ENCODE measurements at regions not wholly inside any gene's neighbourhood (a gene's known extent, or its start where the extent isn't known, plus 50 kb on each side); places are given as distances from the start of the nearest gene placed in this dataset.

DNA sequence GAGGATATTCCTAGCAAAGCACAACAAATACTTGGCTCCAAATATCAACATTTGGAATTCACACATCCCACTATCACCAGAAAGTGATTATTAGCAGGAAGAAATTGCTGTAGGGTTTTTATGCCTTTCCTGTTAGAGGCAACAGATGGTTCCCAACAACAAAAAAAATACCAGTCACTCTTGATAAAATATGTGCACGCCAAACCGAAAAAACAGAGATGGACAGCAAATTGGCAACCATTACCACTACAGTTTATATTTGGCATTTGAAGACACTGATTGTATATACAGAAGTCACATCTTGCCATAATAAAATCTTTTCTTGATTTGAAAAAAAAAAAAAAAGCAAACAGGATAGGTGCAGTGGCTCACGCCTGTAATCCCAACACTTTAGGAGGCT lies 78.2 kb downstream of the TMPRSS5 start:
- H3K4me1 ChIP-seq (ENCODE audit: insufficient read depth) = peaks cover 12% of the 10 kb centered on the region
- H3F3A ChIP-seq (ENCODE audit: insufficient read depth) = peaks cover 19% of the 10 kb centered on the region
- no peak overlapping the region for H2AFZ ChIP-seq
- no peaks in the 10 kb centered on the region for H3K36me3 ChIP-seq (ENCODE audit: low read depth)
- DNase-seq = no peak
- in situ Hi-C loops (cut with MboI) = no loop called here
- no peak for TF ChIP-seq EZH2 (IDR thresholded peaks at IDR 0.05; ENCODE audit: insufficient read depth, poor library complexity, severe bottlenecking)
- TF ChIP-seq EZH2phosphoT487 (IDR thresholded peaks at IDR 0.05; ENCODE audit: insufficient read depth, low read depth) = no peak
- no peaks in the 10 kb centered on the region for H3K9me2 ChIP-seq (ENCODE audit: insufficient read depth)
- H3K4me3 ChIP-seq = no peak overlapping the region
- no peak overlapping the region for H3K27ac ChIP-seq
- 74 to 78% methylated on average over 3 of the region's 3 CpGs for WGBS, 2 experiments (ENCODE audit: low coverage in 1 of 2, low lambda C conversion rate in 2 of 2, missing lambda C conversion rate in 2 of 2)
- no peak overlapping the region for H3K9ac ChIP-seq
- H3K4me2 ChIP-seq (ENCODE audit: unreplicated experiment) = no peak overlapping the region
- H3K79me2 ChIP-seq (ENCODE audit: insufficient read depth) = no peaks in the 10 kb centered on the region
- no peaks in the 10 kb centered on the region for H4K20me1 ChIP-seq (ENCODE audit: insufficient read depth)
- no peaks in the 10 kb centered on the region for H3K27me3 ChIP-seq (replicated peaks; ENCODE audit: insufficient read depth)
- no peaks in the 10 kb centered on the region for H3K9me3 ChIP-seq (ENCODE audit: low read depth)

DNA sequence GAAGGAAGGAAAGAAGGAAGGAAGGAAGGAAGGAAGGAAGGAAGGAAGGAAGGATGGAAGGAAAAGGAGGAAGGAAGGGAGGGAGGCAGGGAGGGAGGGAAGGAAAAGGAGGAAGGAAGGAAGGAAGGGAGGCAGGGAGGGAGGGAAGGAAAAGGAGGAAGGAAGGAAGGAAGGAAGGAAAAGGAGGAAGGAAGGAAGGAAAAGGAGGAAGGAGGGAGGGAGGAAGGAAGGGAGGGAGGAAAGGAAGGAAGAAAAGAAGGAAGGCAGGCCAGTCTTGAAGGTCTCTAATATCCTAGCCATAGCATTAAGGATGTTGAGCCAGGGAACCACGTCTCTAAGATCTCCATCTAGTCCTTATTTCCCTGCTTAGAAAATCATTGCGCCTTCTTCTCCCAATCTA lies 78.8 kb downstream of the TMPRSS5 start:
- no peak overlapping the region for H3K9ac ChIP-seq
- no peak overlapping the region for H3K27ac ChIP-seq
- no peak overlapping the region for H3K4me2 ChIP-seq (ENCODE audit: unreplicated experiment)
- 97 to 100% methylated on average over 2 of the region's 2 CpGs for WGBS, 2 experiments (ENCODE audit: low coverage in 1 of 2, low lambda C conversion rate in 2 of 2, missing lambda C conversion rate in 2 of 2)
- H3K4me3 ChIP-seq = no peak overlapping the region
- in situ Hi-C loops (cut with MboI) = no loop called here
- TF ChIP-seq EZH2phosphoT487 (IDR thresholded peaks at IDR 0.05; ENCODE audit: insufficient read depth, low read depth) (no peak), EZH2 (IDR thresholded peaks at IDR 0.05; ENCODE audit: insufficient read depth, poor library complexity, severe bottlenecking) (no peak)
- no peaks in the 10 kb centered on the region for H3K9me3 ChIP-seq (ENCODE audit: low read depth)
- H3K27me3 ChIP-seq (replicated peaks; ENCODE audit: insufficient read depth) = no peaks in the 10 kb centered on the region
- DNase-seq = no peak
- H3F3A ChIP-seq (ENCODE audit: insufficient read depth) = peaks cover 13% of the 10 kb centered on the region; the same call in 1 of the 2 replicates
- no peaks in the 10 kb centered on the region for H3K36me3 ChIP-seq (ENCODE audit: low read depth)
- H3K79me2 ChIP-seq (ENCODE audit: insufficient read depth) = no peaks in the 10 kb centered on the region
- no peaks in the 10 kb centered on the region for H4K20me1 ChIP-seq (ENCODE audit: insufficient read depth)
- H2AFZ ChIP-seq = no peak overlapping the region
- H3K9me2 ChIP-seq (ENCODE audit: insufficient read depth) = no peaks in the 10 kb centered on the region
- peaks cover 6% of the 10 kb centered on the region for H3K4me1 ChIP-seq (ENCODE audit: insufficient read depth)

DNA sequence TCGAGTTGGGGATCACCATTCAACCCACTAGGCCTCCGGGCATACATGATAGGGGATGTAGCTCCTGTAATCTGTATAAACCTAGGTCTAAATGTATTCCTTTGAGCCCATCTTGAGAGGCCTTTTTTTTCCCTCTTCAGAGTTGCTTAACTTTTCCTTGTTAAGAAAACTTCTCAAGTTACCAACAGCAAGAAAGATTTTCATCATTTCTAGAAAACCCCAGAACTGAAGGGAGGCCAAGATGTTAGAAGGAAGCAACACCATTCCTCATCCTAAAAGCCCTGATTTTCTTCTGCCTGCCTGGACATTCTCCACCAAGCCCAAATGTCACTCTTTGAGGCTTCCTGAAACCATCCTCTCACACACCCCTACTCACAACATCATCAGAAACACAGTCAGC lies 79.4 kb downstream of the TMPRSS5 start:
- Histone ChIP-seq H3K4me2 (ENCODE audit: unreplicated experiment) (no peak overlapping the region), H3K27me3 (replicated peaks; ENCODE audit: insufficient read depth) (no peaks in the 10 kb centered on the region), H2AFZ (no peak overlapping the region), H3K36me3 (ENCODE audit: low read depth) (no peaks in the 10 kb centered on the region), H3K9me3 (ENCODE audit: low read depth) (no peaks in the 10 kb centered on the region), H3F3A (ENCODE audit: insufficient read depth) (peaks cover 7% of the 10 kb centered on the region; the same call in 1 of the 2 replicates), H3K27ac (no peak overlapping the region), H3K9me2 (ENCODE audit: insufficient read depth) (no peaks in the 10 kb centered on the region), H3K9ac (no peak overlapping the region), H4K20me1 (ENCODE audit: insufficient read depth) (no peaks in the 10 kb centered on the region), H3K79me2 (ENCODE audit: insufficient read depth) (no peaks in the 10 kb centered on the region), H3K4me3 (no peak overlapping the region), H3K4me1 (ENCODE audit: insufficient read depth) (0 out of 2 replicates have a peak, but pooled peaks cover 3% of the 10 kb centered on the region)
- DNase-seq = peak; percentile 43
- WGBS, 2 experiments (ENCODE audit: low coverage in 1 of 2, low lambda C conversion rate in 2 of 2, missing lambda C conversion rate in 2 of 2) = 61 to 68% methylated on average over 2 of the region's 2 CpGs
- no peak for TF ChIP-seq EZH2phosphoT487 (IDR thresholded peaks at IDR 0.05; ENCODE audit: insufficient read depth, low read depth)
- TF ChIP-seq EZH2 (IDR thresholded peaks at IDR 0.05; ENCODE audit: insufficient read depth, poor library complexity, severe bottlenecking) = no peak
- in situ Hi-C loops (cut with MboI) = no loop called here

DNA sequence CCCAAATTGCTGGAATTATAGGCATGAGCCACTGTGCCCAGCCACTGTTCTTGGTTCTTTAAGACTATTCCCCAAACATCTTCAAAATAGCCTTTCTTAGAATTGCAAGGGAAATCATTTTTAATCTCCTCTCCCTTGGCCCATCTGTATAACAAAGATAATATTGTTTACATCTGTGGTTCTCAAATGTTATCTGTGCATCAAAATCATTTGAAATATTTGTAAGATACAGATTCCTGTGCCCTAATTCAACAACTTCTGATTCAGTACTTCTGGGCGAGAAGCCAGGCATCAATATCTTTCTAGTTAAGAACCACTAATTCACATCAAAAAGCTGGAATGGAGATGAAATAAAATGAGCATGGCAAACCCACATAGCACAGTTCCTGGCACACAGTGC lies 83.0 kb downstream of the TMPRSS5 start:
- TF ChIP-seq EZH2 (IDR thresholded peaks at IDR 0.05; ENCODE audit: insufficient read depth, poor library complexity, severe bottlenecking) = no peak
- TF ChIP-seq EZH2phosphoT487 (IDR thresholded peaks at IDR 0.05; ENCODE audit: insufficient read depth, low read depth) = no peak
- H3K27me3 ChIP-seq (replicated peaks; ENCODE audit: insufficient read depth) = no peaks in the 10 kb centered on the region
- H2AFZ ChIP-seq = no peak overlapping the region
- H3K9ac ChIP-seq = no peak overlapping the region
- no peaks in the 10 kb centered on the region for H3K36me3 ChIP-seq (ENCODE audit: low read depth)
- DNase-seq = peak; percentile 41
- no peaks in the 10 kb centered on the region for H3K9me3 ChIP-seq (ENCODE audit: low read depth)
- H3K27ac ChIP-seq = no peak overlapping the region
- peaks cover 15% of the 10 kb centered on the region for H3F3A ChIP-seq (ENCODE audit: insufficient read depth)
- no peaks in the 10 kb centered on the region for H4K20me1 ChIP-seq (ENCODE audit: insufficient read depth)
- in situ Hi-C loops (cut with MboI) = no loop called here
- no peak overlapping the region for H3K4me2 ChIP-seq (ENCODE audit: unreplicated experiment)
- H3K4me1 ChIP-seq (ENCODE audit: insufficient read depth) = peaks cover 10% of the 10 kb centered on the region; the same call in 1 of the 2 replicates
- no peaks in the 10 kb centered on the region for H3K79me2 ChIP-seq (ENCODE audit: insufficient read depth)
- no peak overlapping the region for H3K4me3 ChIP-seq
- H3K9me2 ChIP-seq (ENCODE audit: insufficient read depth) = no peaks in the 10 kb centered on the region
- 76 to 86% methylated on average over 1 of the region's 1 CpG for WGBS, 2 experiments (ENCODE audit: low coverage in 1 of 2, low lambda C conversion rate in 2 of 2, missing lambda C conversion rate in 2 of 2)

DNA sequence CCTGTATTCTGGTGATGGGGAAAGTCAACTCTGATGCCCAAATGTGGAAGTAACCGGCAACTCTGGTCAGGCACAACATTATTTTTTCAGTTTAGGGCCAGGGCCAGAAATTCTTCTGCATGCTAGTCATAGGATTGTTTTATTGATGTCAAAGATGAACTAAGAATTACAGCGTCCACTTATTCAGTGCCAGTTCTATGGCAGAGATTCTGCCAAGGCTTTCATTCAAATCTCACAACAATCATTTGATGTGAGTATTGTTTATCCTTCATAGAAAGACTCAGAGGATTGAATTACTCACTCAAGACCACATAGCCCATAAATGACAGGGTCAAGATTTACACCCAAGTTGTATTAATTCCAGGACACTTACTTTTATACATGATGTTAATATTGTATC lies 87.7 kb downstream of the TMPRSS5 start:
- in situ Hi-C loops (cut with MboI) = no loop called here
- peak overlapping the region; percentile 38 for H3K4me2 ChIP-seq (ENCODE audit: unreplicated experiment)
- no peaks in the 10 kb centered on the region for H3K79me2 ChIP-seq (ENCODE audit: insufficient read depth)
- H3K9me2 ChIP-seq (ENCODE audit: insufficient read depth) = no peaks in the 10 kb centered on the region
- peaks cover 22% of the 10 kb centered on the region for H3F3A ChIP-seq (ENCODE audit: insufficient read depth)
- no peaks in the 10 kb centered on the region for H3K9me3 ChIP-seq (ENCODE audit: low read depth)
- no peak for TF ChIP-seq EZH2 (IDR thresholded peaks at IDR 0.05; ENCODE audit: insufficient read depth, poor library complexity, severe bottlenecking)
- no peak for TF ChIP-seq EZH2phosphoT487 (IDR thresholded peaks at IDR 0.05; ENCODE audit: insufficient read depth, low read depth)
- H4K20me1 ChIP-seq (ENCODE audit: insufficient read depth) = no peaks in the 10 kb centered on the region
- no peaks in the 10 kb centered on the region for H3K27me3 ChIP-seq (replicated peaks; ENCODE audit: insufficient read depth)
- no peak overlapping the region for H3K4me3 ChIP-seq
- DNase-seq = peak; percentile 81
- no peak overlapping the region for H3K9ac ChIP-seq
- 0 to 1% methylated on average over 2 of the region's 2 CpGs for WGBS, 2 experiments (ENCODE audit: low coverage in 1 of 2, low lambda C conversion rate in 2 of 2, missing lambda C conversion rate in 2 of 2)
- no peak overlapping the region for H3K27ac ChIP-seq
- no peaks in the 10 kb centered on the region for H3K36me3 ChIP-seq (ENCODE audit: low read depth)
- no peak overlapping the region for H2AFZ ChIP-seq
- peaks cover 18% of the 10 kb centered on the region; the same call in 1 of the 2 replicates for H3K4me1 ChIP-seq (ENCODE audit: insufficient read depth)

Data from GM23248 (cell line).